C1 segment of cervical spinal cord (tissue), 14 donors: ENCODE measurements at regions not wholly inside any gene's neighbourhood (a gene's known extent, or its start where the extent isn't known, plus 50 kb on each side); places are given as distances from the start of the nearest gene placed in this dataset.
A peak's percentile ranks its signal among the peaks of the same experiment; 100 is the strongest.

Experiments used
- DNase-seq, 14 donors: peaks; one replicate each; lab custom pipeline; 2025; lab: John Stamatoyannopoulos, UW

GRCh38 chr5:17891881-17892280, 257.6 kb downstream of the TAF11L14 start:
- DNase-seq = no peak

- no peak for DNase-seq
These were observed 258.9 kb downstream of the TAF11L14 start for GRCh38 chr5:17893026-17893635.

- no peak for DNase-seq
These were observed 261.2 kb downstream of the TAF11L14 start for GRCh38 chr5:17895288-17896033.

GRCh38 chr5:17896605-17897004, 262.3 kb downstream of the TAF11L14 start:
- no peak for DNase-seq

GRCh38 chr5:17897776-17898175, 263.5 kb downstream of the TAF11L14 start:
- peak in 1 of 14 donors; percentile 53 for DNase-seq

- DNase-seq = no peak
These were observed 264.5 kb downstream of the TAF11L14 start for GRCh38 chr5:17898766-17899165.

GRCh38 chr5:17907094-17907493, 272.8 kb downstream of the TAF11L14 start:
- no peak for DNase-seq

GRCh38 chr5:17910318-17910717, 276.1 kb downstream of the TAF11L14 start:
- DNase-seq = no peak

- DNase-seq = no peak
These were observed 278.5 kb downstream of the TAF11L14 start for GRCh38 chr5:17912794-17913193.

GRCh38 chr5:17916446-17916845, 282.2 kb downstream of the TAF11L14 start:
- DNase-seq = no peak

- DNase-seq = no peak
These were observed 283.2 kb downstream of the TAF11L14 start for GRCh38 chr5:17917465-17917864.

GRCh38 chr5:17918373-17919104, 284.3 kb downstream of the TAF11L14 start:
- DNase-seq = no peak

- DNase-seq = no peak
These were observed 291.0 kb downstream of the TAF11L14 start for GRCh38 chr5:17925276-17925675.

GRCh38 chr5:17928581-17928981, 294.3 kb downstream of the TAF11L14 start:
- peak in 3 of 14 donors; percentile 8 to 60 (median 26) for DNase-seq

- DNase-seq = no peak
These were observed 294.9 kb downstream of the TAF11L14 start for GRCh38 chr5:17929171-17929570.

- DNase-seq = no peak
These were observed 296.1 kb downstream of the TAF11L14 start for GRCh38 chr5:17930346-17930745.

- DNase-seq = peak in 1 of 14 donors; percentile 83
These were observed 309.8 kb downstream of the TAF11L14 start for GRCh38 chr5:17944046-17944445.

GRCh38 chr5:17947029-17947428, 312.8 kb downstream of the TAF11L14 start:
- DNase-seq = no peak

GRCh38 chr5:17951392-17952169, 317.3 kb downstream of the TAF11L14 start:
- no peak for DNase-seq

GRCh38 chr5:17952231-17952630, 318.0 kb downstream of the TAF11L14 start:
- no peak for DNase-seq

- no peak for DNase-seq
These were observed 329.8 kb downstream of the TAF11L14 start for GRCh38 chr5:17964067-17964466.
